COLO668 (cell line): ENCODE measurements at regions not wholly inside any gene's neighbourhood (a gene's known extent, or its start where the extent isn't known, plus 50 kb on each side); places are given as distances from the start of the nearest gene placed in this dataset.

Experiments used
- DNase-seq: peaks from one replicate; lab custom pipeline; 2025; ENCODE audit not compliant: unreplicated experiment; lab: John Stamatoyannopoulos, UW

DNA sequence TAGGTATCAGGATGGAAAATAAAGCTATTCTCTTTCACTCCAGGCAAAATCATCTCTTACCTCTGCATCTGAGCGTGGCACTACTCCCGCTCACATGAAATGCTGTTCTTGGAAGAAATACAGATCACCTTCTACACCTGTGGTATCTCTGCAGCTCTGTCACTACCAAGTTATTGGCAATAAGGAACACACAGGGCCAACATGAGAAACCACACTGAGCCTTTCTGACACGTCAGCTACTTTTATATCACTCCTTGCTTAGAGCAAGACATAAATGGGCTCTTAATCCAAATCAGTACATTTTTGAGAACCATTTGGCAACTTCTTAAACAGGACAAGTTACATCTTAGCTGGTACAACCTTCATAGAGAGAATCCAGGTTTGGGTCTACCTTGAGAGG lies 101.8 kb upstream of the GUCY1A1 start:
- no peak for DNase-seq

DNA sequence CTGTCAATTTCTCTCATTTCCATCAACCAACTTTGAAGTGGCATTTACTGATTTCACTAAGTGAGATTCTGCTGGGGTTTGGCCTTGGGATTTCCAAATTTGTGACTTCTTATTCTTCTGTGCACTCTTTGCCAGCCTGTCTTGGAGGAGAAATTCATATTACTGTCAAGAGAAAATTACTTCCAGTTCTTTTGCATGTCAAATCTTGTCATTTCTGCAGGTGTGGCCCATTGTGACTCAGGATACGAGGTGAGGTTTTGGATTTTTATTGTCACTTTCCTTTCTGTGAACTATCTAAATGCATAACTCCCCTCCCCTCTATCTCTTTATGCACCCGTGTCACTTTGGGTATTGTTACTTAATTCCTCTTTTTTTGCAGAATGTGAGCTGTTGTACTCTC lies 102.6 kb upstream of the GUCY1A1 start:
- DNase-seq: no peak

DNA sequence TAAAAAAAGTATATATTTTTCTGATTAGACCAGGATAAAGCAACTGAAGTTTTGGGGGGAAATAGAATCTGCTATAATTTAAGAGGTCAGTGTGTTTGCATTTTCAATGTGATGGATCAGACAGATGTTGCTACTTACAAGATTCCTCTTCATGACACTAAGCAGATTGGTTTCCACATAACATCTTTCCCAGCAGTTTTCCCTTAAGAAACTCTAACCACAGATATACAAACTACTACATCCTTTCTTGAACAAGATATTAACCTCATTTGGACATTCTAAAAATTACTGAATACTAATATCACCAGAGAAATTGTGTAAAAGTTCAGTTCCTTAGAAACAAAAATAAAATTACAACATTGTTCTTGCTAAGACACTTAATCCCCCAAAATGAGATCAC lies 106.7 kb upstream of the GUCY1A1 start:
- DNase-seq: no peak

DNA sequence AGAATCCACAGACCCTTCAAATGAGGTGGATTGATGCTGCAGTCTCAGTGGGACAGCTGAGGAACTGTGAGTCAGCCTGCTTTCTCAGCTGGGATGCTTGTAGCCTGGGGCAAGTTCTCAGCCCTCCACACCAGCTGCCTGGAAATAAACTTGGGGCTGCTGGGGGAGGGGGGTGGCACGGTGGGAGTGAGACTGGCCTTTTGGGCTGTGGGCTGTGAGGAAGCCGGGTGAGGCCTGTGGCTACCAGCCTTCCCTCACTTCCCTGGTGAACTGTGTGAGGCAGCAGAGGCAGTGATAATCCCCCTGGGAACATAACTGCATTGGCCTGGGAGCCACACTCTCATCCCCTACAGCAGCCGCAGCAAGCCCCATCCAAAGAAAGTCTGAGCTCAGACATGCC lies 114.5 kb upstream of the GUCY1A1 start:
- DNase-seq: no peak

DNA sequence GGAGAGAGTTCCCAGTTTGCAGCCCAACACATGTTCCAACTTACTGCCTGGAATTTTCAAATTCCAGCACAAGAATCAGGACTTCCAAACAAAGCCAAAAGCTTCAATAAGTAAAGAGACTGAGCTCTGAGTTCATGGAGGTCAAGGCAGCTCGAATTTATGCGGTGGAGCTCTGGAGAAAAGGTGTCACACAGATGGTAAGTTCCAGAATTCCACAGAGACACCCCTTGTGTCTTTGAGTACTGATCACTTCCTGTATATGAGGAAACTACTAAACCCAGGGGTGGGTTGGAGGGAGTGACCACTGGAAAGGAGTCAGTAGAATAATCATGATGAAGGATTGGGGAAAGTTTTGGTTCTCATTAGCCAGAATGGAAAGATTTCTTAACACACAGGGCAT lies 118.5 kb upstream of the GUCY1A1 start:
- no peak for DNase-seq

DNA sequence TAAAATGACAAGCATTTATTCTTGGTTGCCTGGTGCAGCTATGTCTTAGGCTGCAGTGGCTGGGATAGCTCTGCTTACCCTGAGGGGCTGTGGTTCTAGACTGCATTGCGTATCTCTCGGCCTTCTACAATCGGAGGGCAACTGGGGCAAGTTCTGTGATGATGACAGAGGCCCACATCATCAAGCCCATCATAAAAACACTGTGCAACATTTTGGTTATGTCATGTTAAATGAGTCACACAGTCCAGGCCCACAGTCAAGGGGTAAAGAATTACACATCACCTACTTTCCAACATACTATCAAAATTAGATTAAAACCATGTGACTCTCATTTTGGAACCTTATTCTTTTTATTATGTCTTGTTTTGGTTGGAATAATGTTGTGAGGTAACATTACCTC lies 120.2 kb upstream of the GUCY1A1 start:
- DNase-seq: no peak

DNA sequence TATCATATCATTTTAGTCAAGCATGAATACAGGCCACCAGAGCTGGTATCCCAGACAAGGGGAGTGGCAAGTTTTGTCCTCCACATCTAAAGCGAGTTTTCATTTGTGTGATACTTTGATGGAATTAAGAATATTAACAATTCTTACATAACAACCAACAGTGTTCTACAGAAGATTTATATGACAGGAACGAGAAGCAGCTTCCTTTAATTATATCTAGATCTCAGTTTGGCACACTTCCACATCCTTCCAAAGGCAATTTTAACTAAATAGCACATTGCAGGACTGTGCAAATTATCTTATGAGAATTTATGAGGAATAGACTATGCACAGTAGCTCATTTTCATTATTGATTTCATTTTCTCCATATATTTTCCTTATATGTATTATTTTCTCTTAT lies 121.2 kb upstream of the GUCY1A1 start:
- DNase-seq: no peak

DNA sequence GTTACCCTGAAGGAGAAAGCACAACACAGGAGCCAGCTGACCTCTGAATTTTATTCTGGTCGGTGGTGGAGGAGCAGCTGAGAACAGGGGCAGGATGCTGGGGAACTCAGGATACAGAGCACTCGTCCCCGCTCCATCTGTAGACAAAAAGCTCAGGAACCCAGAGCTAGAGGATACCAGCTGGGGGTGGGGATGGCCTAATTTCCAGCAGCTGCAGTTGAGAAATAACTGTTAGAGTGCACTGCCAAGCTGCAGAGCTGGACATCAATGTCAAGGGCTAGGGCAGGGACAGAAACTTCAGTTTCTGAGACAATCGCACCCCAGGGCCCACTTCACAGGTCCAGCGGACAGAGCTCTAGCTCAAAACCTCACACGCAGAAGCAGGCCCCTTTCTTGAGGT lies 122.1 kb upstream of the GUCY1A1 start:
- DNase-seq: no peak

DNA sequence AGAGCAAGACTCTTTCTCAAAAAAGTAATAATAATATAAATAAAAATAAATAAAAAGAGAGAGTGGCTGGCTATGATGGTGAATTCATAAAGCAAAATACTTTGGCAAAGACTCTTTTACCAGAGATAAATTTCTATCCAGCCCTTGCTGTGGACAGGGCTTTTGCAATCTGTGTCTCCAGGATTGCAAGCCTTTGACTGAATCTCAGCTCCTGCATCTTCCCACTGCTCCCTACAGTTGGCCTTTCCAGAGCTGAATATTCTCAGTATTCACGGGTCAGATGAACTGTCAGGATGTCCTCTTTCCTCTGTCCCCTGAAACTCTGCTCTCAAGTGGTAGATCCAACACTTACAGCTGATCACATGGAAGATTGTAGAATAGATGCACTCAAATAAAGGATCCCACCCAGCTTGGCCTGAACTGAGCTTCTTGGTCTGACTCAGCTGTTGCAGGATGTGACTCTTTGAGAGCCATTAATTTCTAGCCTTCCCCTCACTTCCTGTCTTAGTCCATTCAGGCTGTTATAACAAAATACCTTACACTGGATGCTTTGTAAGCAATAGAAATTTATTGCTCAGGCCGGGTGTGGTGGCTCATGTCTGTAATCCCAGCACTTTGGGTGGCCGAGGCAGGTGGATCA lies 123.4 kb upstream of the GUCY1A1 start:
- no peak for DNase-seq

DNA sequence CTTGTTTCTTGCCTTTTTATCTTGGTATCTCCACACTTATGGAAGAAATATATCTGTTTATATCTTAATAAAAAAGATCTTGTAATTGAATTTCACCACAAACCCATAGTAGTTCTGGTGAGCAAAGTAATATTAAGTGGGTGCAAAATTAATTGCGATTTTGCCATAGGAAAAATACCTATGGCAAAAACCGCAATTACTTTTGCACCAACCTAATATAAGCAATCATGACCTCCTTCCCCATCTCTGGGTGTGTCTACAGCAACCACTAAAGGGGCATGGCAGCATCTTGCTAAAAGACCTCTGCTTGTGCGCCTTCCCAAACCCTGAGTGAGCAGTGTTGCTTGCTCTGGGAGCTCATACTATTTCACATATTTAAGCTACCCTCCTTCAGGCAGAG lies 124.2 kb upstream of the GUCY1A1 start:
- no peak for DNase-seq

DNA sequence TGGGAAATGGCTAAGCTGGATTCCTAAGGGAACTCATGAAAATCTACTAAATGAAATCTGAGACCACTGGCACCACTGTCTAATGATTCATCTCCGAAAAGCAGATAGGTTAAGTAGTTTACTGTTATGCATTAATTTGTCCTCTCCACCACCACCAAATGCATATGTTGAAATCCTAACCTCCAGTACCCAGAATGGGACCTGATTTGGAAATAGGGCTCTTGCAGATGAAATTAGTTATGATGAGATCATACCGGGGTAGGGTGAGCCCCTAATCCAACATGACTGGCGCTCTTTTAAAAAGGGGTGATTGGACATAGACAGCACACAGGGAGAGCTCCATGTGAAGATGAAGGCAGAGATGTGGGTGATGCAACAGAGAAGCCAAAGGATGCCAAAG lies 124.9 kb upstream of the GUCY1A1 start:
- no peak for DNase-seq

DNA sequence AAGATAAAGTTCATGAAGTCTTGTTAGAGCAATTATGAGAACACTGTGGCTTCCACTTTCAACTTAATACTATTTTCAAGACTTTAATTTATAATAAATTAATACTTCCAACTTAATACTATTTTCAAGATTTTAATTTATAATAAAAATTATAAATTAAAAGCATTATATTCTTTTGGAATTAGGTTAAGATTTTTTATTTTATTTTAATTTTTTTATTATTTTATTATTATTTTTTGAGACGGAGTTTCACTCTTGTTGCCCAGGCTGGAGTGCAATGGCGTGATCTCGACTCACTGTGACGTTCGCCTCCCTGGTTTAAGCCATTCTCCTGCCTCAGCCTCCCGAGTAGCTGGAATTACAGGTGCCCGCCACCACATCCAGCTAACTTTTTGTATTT lies 126.0 kb upstream of the GUCY1A1 start:
- no peak for DNase-seq

DNA sequence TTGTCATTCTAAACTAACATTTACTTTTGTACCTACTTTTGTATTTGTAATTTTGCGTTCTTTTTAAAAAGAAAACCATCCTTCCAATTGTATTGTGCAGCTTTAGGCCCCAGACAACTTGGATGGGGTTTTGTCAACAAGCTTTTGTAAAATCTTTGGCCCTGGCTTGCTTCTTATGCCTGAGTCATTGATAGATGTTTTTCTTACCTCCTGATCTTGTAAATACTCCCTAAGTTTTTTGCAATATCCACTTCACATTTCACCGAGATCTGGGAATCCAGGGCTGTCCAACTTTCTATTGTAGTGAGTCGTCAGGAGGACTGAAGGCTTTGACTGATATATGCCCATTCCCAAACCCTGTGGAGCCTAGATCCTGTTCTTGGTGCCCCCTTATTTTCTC lies 126.9 kb upstream of the GUCY1A1 start:
- no peak for DNase-seq

DNA sequence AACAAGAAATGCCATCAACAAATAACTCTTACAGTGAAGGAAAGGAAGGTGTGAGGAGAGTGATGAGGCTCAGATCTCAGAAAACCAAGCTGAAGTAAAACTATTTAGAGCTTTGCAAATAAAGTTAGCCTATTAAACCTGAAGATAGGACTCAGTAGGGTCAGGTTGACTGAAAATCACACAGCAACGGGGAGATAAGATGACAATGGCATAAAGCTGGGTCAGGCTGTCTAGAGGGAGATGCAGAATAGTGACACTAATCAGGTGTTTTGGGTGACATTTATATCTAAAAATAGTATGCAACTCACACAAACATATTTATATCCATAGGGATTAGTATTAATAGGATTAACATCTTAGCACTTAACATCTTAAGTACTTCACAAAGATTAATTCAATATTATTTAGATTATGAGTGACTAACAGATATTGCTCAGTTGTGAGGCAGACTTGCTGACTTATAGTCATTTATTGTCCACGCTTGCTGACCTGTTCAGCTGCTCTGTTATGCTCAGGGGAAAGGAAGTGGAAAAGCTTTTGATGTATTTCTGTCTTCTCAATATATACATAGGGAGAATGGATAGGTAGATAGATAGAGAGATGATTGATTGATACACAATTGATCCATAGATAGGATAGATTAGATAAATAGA lies 130.7 kb upstream of the GUCY1A1 start:
- DNase-seq: no peak

DNA sequence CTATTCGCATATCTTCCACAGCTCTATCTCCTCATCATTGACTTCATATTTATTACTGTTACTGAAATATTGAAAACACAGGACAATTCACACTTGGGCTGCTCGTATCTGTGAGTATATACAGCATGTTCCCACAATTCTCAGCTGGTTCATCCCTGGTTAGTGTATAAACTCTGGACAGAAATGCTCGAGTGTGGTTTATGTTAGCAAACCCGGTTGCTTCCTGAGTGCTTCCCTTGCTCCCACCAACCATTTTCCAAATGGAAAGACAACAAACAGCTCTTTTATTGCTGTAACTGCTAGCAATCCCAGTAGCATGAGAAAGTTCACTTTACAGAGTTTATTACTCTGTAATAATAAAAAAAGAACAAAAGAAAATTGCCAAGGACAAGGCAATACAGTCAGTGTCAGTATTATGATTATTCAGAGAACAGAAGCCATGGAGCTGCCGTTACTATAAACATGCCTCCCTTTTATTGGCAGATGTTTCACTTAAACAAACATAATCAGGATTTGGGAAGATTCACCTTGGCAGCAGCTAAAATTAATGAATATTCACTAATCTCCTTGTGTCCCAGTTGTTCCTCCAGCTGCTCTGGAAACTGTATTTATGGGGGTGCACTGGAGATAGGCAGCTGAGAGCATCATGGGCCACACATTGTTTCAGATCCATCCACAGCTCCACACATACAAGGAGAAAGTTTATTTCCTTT lies 134.1 kb upstream of the GUCY1A1 start:
- no peak for DNase-seq

DNA sequence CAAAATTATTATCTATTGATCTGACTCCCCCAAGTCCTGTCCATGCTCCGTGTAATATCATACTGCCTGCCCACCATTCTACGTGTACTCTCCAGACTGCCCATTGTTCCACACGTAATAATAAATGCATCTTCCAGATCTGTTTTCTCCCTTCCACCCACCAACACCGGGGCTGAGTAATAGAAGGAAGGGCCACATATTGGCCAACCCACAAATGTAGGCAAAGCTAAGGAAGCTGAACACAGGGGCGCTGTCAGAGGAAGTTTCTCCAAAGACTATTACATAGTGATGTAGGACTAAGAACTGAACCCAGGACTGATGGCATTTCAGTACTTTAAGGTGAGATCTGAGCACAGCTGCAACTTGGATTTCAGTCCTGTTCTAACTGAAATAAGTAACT lies 135.8 kb upstream of the GUCY1A1 start:
- DNase-seq: no peak

DNA sequence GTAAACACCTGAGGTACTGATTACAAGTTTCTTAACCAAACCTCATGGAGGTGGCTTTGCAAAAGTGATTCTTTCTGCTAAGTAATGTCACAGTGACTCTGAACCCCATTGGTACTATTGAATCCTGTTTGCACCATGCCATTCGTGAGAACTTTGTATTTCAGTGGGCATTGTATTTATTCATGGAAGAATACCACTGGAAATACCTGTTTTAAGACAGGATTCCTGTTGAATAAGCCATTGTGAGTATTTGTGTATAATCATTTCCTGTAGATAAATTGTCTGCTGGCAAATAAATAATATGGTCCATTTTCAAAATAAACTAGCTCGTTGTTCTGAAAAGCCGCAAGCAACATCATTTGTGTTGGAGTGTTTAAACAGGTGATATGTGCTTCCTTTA lies 136.4 kb upstream of the GUCY1A1 start:
- no peak for DNase-seq

DNA sequence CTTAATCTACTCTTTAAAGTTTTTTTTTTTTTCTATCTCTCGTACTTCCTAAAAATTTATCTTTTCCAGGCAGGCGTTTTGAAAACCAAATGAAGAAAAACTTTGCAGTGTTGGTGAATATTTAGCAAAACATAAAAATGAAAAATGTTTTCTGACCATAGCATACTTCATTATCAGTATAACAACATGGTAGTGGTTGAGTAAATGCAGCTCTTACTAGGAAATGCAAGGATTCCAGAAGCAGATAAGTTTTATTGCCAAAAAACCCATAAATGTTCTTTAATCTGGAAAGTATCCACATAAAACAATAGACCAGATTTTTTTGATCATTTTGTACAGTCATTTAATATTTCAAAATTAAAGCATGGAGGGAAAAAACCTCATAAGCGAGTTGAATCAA lies 136.9 kb upstream of the GUCY1A1 start:
- DNase-seq: no peak

DNA sequence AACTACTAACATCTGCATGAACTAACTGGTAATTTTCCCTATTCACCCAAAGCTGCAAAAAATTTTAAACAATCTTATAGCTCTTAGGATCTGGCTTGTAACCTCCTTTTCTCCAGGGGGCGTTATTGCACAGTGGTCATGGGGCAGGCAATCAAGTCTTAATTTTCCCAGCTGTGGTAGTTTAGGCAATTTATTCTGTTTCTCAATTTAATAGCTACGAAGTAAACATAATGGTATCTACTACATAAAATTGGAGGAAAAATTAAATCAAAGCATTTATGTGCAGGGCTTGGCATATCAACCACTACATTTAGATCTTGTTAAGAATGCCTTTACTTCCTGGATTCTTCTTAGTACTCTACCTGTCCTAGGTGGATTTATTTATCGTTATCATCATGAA lies 137.4 kb upstream of the GUCY1A1 start:
- no peak for DNase-seq

DNA sequence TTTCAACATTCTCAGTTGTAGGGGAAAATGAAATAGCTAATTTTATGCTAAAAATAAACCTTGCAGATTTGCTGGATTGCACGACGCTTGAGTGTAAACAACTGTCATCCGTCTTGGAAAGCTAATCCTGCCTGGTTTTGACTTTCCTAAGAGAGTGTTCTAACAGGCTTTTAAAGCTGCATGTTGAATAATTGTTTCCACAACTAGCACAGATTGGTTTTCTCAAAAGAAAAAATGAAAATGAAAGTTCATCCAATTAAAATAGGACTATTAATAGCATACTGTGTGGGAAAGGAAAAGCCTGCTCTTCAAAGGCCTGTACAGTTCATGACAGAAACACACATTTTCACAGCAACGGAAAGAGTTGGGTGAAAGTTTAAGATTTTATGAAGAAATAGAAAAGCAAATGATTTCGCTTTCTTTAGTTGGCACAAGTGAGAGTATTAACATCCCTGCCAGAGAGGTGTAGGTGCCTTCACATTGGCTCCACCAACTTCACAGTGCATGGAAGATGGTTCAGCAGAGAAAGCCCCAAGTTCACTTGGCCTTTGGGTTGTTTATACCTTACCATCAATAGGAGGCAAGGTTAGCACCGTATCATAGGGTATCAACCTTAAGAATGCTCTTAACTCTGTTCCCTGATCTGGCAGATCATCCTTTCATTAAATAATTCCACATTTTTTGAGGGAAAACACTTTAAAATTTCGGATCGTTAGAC lies 140.0 kb upstream of the GUCY1A1 start:
- no peak for DNase-seq

DNA sequence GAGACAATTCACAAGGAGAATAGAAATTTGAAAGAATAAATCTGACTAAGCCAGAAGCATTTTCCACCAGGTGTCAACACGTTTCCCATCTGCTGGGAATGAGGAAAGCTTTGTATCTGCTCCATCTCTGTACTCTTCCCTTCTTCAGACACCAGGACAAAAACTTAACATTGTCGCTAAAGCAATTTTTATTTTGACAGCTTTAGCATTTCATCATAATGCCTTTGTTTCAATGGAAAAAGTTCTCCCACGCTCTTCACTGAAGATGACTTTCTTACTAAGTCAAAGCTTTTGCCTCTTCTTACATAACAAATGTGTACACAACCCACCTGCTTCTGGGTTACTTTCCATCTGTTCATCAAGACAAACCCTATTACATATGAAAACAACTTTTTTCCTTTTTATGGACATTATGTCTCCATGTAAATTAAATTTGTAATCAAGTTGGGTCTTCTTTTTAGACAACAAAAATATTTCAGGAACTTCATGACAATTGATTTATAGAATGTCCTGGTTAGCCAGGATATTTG lies 141.7 kb upstream of the GUCY1A1 start:
- DNase-seq: no peak

DNA sequence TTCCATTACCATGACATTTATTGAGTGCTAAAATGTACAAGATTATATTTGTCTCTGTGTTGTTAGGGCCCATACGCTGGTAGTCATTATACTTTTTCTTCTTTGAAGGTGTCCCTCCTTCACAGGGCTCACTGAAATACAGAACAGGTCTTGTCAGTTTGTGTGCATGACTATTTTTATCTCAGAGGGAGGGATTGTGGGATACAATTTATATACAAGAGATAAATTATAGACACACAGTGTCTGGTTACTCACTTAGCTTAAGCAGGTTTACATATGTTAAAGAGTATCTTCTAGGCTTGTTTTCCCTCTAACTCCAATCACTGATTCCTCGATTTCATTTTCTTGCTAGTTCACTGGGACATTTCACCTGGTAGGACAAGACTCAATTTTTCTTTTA lies 143.3 kb upstream of the GUCY1A1 start:
- DNase-seq: no peak
